BE2C (cell line): ENCODE measurements at regions not wholly inside any gene's neighbourhood (a gene's known extent, or its start where the extent isn't known, plus 50 kb on each side); places are given as distances from the start of the nearest gene placed in this dataset.

Experiments used
- DNase-seq: peaks from one replicate; pipeline ENCODE4 v3.0.0-alpha.2; 2020
- H3K27me3 ChIP-seq: fragments of 250-450 bp; sonication (Bioruptor Pico); 2 replicates; pipeline ENCODE4 v1.5.1; 2020; ENCODE audit warnings: mild to moderate bottlenecking
- H3K36me3 ChIP-seq: fragments of 250-450 bp; sonication (Bioruptor Pico); 2 replicates; pipeline ENCODE4 v1.5.1; 2020; ENCODE audit warnings: mild to moderate bottlenecking
- H3K4me1 ChIP-seq: fragments of 250-450 bp; sonication (Bioruptor Pico); 2 replicates; pipeline ENCODE4 v1.5.1; 2020
- H3K4me3 ChIP-seq: 2 replicates; pipeline ENCODE4 v1.5.1; 2011; ENCODE audit warnings: low read depth, low read length
- H3K9me3 ChIP-seq: fragments of 250-450 bp; sonication (Bioruptor Pico); 2 replicates; pipeline ENCODE4 v1.5.1; 2020
- CTCF ChIP-seq: IDR thresholded peaks from 2 replicates; pipeline ENCODE4 v1.5.1; 2012; ENCODE audit warnings: mild to moderate bottlenecking, low read depth, low read length

GRCh38 chr6:147053311-147053921 is 150.8 kb upstream of the STXBP5 start:
- DNase-seq: no peak

GRCh38 chr6:147054158-147054557 is 150.1 kb upstream of the STXBP5 start:
- Histone ChIP-seq H3K4me3 (no peak overlapping the region), H3K9me3 (no peaks in the 10 kb centered on the region), H3K4me1 (no peaks in the 10 kb centered on the region; the same call in 1 of the 2 replicates), H3K36me3 (no peaks in the 10 kb centered on the region), H3K27me3 (no peaks in the 10 kb centered on the region)
- TF ChIP-seq CTCF: no peak
- no peak for DNase-seq

More at GRCh38 chr6:147053311-147053921, 150.8 kb upstream of the STXBP5 start:
- no peaks in the 10 kb centered on the region for H3K36me3 ChIP-seq
- no peak overlapping the region for H3K4me3 ChIP-seq
- no peaks in the 10 kb centered on the region; the same call in 1 of the 2 replicates for H3K4me1 ChIP-seq
- no peak for TF ChIP-seq CTCF
- no peaks in the 10 kb centered on the region for H3K9me3 ChIP-seq
- H3K27me3 ChIP-seq: no peaks in the 10 kb centered on the region

DNA sequence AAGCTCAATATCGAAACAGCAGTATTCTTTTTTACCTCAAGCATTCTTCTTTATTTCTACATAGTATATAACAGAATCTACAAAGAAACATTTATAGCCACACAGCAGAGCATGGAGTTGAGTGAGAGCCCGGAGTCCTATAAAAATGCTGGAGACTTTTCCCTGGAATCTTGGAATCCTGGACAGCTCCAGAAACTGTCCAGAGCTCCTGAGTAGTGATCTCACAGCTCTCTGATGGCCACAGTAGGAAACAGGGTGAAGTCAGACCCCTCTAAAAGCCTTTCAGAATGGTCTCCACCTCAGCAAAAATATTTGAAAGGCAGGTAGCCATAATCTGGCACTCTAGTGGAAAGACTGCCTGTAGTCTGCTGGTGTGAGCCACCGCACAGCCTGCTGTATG is 149.3 kb upstream of the STXBP5 start:
- Histone ChIP-seq H3K27me3 (no peaks in the 10 kb centered on the region), H3K36me3 (no peaks in the 10 kb centered on the region), H3K4me3 (no peak overlapping the region), H3K9me3 (no peaks in the 10 kb centered on the region), H3K4me1 (no peaks in the 10 kb centered on the region; the same call in 1 of the 2 replicates)
- DNase-seq: no peak
- TF ChIP-seq CTCF: no peak

DNA sequence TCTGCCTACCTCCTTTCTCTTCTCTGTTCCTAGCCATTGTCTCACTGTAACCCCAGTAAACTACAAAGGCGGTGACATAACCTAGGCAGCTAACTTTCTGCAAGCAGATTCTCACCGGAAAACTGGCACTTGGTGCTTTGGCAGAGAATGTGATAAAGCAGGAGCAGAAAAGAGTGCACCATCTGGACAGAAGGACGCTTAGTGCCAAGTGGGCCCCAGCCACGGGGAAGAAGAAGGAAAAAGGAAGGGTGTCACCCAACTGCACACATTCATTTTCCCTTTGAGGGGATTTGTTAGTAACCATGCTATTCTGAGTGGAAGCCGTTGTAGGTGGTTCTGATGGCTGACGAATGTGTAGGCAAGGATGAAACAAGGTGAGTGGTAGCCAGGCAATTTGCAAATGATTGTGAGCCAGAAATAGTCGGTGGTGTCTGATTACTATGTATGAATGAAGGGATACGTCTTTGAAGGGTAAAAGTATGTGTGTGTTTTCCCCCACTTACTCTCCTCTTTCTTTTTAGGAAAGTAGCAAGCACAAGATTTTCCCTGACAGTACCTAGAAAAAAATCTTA is 148.3 kb upstream of the STXBP5 start:
- no peak overlapping the region for H3K4me3 ChIP-seq
- no peaks in the 10 kb centered on the region for H3K36me3 ChIP-seq
- DNase-seq: no peak
- no peaks in the 10 kb centered on the region for H3K9me3 ChIP-seq
- H3K4me1 ChIP-seq: no peaks in the 10 kb centered on the region; the same call in 1 of the 2 replicates
- no peaks in the 10 kb centered on the region for H3K27me3 ChIP-seq
- TF ChIP-seq CTCF: no peak

GRCh38 chr6:147057188-147057587 is 147.0 kb upstream of the STXBP5 start:
- H3K27me3 ChIP-seq: no peaks in the 10 kb centered on the region
- no peaks in the 10 kb centered on the region for H3K36me3 ChIP-seq
- DNase-seq: no peak
- no peak for TF ChIP-seq CTCF
- no peaks in the 10 kb centered on the region; the same call in 1 of the 2 replicates for H3K4me1 ChIP-seq
- H3K9me3 ChIP-seq: no peaks in the 10 kb centered on the region; the same call in 1 of the 2 replicates
- no peak overlapping the region for H3K4me3 ChIP-seq

DNA sequence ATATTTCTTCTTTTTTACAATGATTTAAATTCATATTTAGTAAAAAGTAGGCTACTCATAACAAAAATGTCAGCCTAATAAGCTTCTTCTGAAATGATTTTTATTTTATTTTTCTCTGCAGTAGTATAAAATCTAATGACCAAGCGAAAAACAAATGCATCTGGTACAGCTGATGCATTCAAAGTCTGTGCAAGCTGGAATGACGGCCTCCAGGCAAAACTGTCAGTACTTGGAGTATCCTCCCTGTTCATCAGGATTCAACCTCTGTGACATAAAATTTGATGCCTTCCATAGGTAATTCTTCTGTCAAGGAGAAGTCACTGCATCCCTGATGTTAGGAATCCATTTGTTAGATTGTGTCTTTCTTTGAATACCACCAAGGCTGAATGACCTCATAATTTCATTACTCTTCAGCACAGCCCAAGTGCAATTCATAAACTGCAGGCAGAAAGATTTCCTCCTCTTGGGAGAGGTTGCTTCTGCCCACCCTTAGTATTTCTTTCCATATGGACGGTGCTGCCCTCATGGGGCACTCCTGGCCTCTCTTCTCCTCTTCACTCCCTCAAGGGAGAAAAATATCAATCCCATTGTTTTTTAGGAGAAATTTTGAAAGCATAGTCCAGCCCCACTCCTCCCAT is 146.4 kb upstream of the STXBP5 start:
- no peak overlapping the region for H3K4me3 ChIP-seq
- DNase-seq: peak; percentile 20
- TF ChIP-seq CTCF: 0 out of 2 replicates have a peak, but pooled peaks have one; percentile 4
- H3K9me3 ChIP-seq: no peaks in the 10 kb centered on the region; the same call in 1 of the 2 replicates
- H3K4me1 ChIP-seq: no peaks in the 10 kb centered on the region; the same call in 1 of the 2 replicates
- H3K27me3 ChIP-seq: no peaks in the 10 kb centered on the region
- no peaks in the 10 kb centered on the region for H3K36me3 ChIP-seq
